HEK293 (cell line): ENCODE measurements at regions not wholly inside any gene's neighbourhood (a gene's known extent, or its start where the extent isn't known, plus 50 kb on each side); places are given as distances from the start of the nearest gene placed in this dataset.

Experiments used
- CTCF ChIA-PET: fragments of 350-600 bp; formaldehyde crosslinking; extraction: SDS; loops from one replicate; lab custom pipeline; 2021; ENCODE audit warnings: antibody characterized with exemption; lab: Yijun Ruan, JAX
- POLR2A ChIA-PET: fragments of 300-600 bp; formaldehyde crosslinking; extraction: SDS; loops from one replicate; lab custom pipeline; 2020; ENCODE audit warnings: antibody characterized with exemption, inconsistent platforms; lab: Yijun Ruan, JAX
- H3K27ac ChIP-seq: fragments of 200-500 bp; sonication (Bioruptor generic); 2 replicates; pipeline ENCODE4 v1.5.1; 2014; ENCODE audit warnings: low read depth, low read length, control low read depth, inconsistent platforms; ENCODE audit errors: extremely low read depth
- H3K36me3 ChIP-seq, 2 experiments: fragments of 200-500 bp in 1 of 2; sonication (Bioruptor generic) in 1 of 2; 1 replicate in 1 of 2; 2 replicates in 1 of 2; pipeline ENCODE4 v1.5.1; 2014 to 2017; ENCODE audit warnings: inconsistent platforms in 2 of 2, low read length in 2 of 2; ENCODE audit not compliant: control insufficient read depth in 2 of 2, insufficient read depth in 1 of 2
- H3K4me1 ChIP-seq: fragments of 200-500 bp; sonication (Bioruptor generic); 2 replicates; pipeline ENCODE4 v1.5.1; 2014; ENCODE audit warnings: mild to moderate bottlenecking, low read length, inconsistent platforms; ENCODE audit not compliant: control insufficient read depth, insufficient read depth
- H3K4me3 ChIP-seq: 2 replicates; pipeline ENCODE4 v1.5.1; 2011; ENCODE audit warnings: low read depth, mild to moderate bottlenecking, control low read depth, low read length, moderate library complexity
- H3K9me3 ChIP-seq: fragments of 200-500 bp; sonication (Bioruptor generic); 2 replicates; pipeline ENCODE4 v1.5.1; 2014; ENCODE audit warnings: low read depth, low read length, inconsistent platforms; ENCODE audit not compliant: control insufficient read depth, insufficient read depth
- FEZF1 ChIP-seq: fragments of 450-650 bp; formaldehyde crosslinking; IDR thresholded peaks from 2 replicates; pipeline ENCODE4 v1.5.1; 2016; ENCODE audit warnings: missing biosample characterization, missing genetic modification characterization
- GLIS2 ChIP-seq: fragments of 450-650 bp; formaldehyde crosslinking; IDR thresholded peaks from 2 replicates; pipeline ENCODE4 v1.5.1; 2016; ENCODE audit warnings: missing biosample characterization, missing genetic modification characterization
- MZF1 ChIP-seq: fragments of 450-650 bp; formaldehyde crosslinking; IDR thresholded peaks from 2 replicates; pipeline ENCODE4 v1.5.1; 2017; ENCODE audit warnings: missing biosample characterization, missing genetic modification characterization, borderline replicate concordance
- PRDM1 ChIP-seq: fragments of 450-650 bp; formaldehyde crosslinking; IDR thresholded peaks from 2 replicates; pipeline ENCODE4; 2016; ENCODE audit warnings: missing biosample characterization, missing genetic modification characterization
- SP2 ChIP-seq: fragments of 450-650 bp; formaldehyde crosslinking; IDR thresholded peaks from 2 replicates; pipeline ENCODE4 v1.5.1; 2016; ENCODE audit warnings: missing biosample characterization, missing genetic modification characterization
- ZFP3 ChIP-seq: fragments of 450-650 bp; formaldehyde crosslinking; IDR thresholded peaks from 2 replicates; pipeline ENCODE4 v1.5.1; 2016; ENCODE audit warnings: low read depth, missing biosample characterization, missing genetic modification characterization
- ZNF132 ChIP-seq: fragments of 450-650 bp; formaldehyde crosslinking; IDR thresholded peaks from 2 replicates; pipeline ENCODE4 v1.5.1; 2017; ENCODE audit warnings: missing biosample characterization, missing genetic modification characterization, borderline replicate concordance
- ZNF138 ChIP-seq: fragments of 450-650 bp; formaldehyde crosslinking; IDR thresholded peaks from 2 replicates; pipeline ENCODE4 v1.5.1; 2016; ENCODE audit warnings: missing biosample characterization, missing genetic modification characterization, borderline replicate concordance
- ZNF214 ChIP-seq: fragments of 450-650 bp; formaldehyde crosslinking; IDR thresholded peaks from 2 replicates; pipeline ENCODE4 v1.5.1; 2017; ENCODE audit warnings: missing biosample characterization, mild to moderate bottlenecking, missing genetic modification characterization, borderline replicate concordance
- ZNF239 ChIP-seq: fragments of 450-650 bp; formaldehyde crosslinking; IDR thresholded peaks from 2 replicates; pipeline ENCODE4 v1.5.1; 2016; ENCODE audit warnings: missing biosample characterization, missing genetic modification characterization
- ZNF341 ChIP-seq: fragments of 450-650 bp; formaldehyde crosslinking; IDR thresholded peaks from 2 replicates; pipeline ENCODE4; 2016; ENCODE audit warnings: low read depth, missing biosample characterization, missing genetic modification characterization
- ZNF366 ChIP-seq: fragments of 450-650 bp; formaldehyde crosslinking; conservative IDR thresholded peaks from 2 replicates; pipeline ENCODE4 v1.5.1; 2016; ENCODE audit warnings: missing biosample characterization, missing genetic modification characterization
- ZNF37A ChIP-seq: fragments of 450-650 bp; IDR thresholded peaks from 2 replicates; pipeline ENCODE4 v1.5.1; 2018; ENCODE audit warnings: missing biosample characterization, missing genetic modification characterization
- ZNF549 ChIP-seq: fragments of 450-650 bp; IDR thresholded peaks from 2 replicates; pipeline ENCODE4 v1.5.1; 2018; ENCODE audit warnings: missing biosample characterization, missing genetic modification characterization, mild to moderate bottlenecking, inconsistent platforms, moderate library complexity
- ZNF792 ChIP-seq: fragments of 450-650 bp; formaldehyde crosslinking; IDR thresholded peaks from 2 replicates; pipeline ENCODE4 v1.5.1; 2016; ENCODE audit warnings: missing biosample characterization, missing genetic modification characterization
- ZSCAN30 ChIP-seq: fragments of 450-650 bp; IDR thresholded peaks from 2 replicates; pipeline ENCODE4 v1.5.1; 2018; ENCODE audit warnings: missing biosample characterization, mild to moderate bottlenecking, missing genetic modification characterization, moderate library complexity
- TF ChIP-seq, protein P1 (sequence below): fragments of 450-650 bp; formaldehyde crosslinking; IDR thresholded peaks from 2 replicates; pipeline ENCODE4 v1.5.1; 2016; ENCODE audit warnings: missing biosample characterization, missing genetic modification characterization
- TF ChIP-seq, protein P2 (sequence below): fragments of 450-650 bp; formaldehyde crosslinking; IDR thresholded peaks from 2 replicates; pipeline ENCODE4 v1.5.1; 2016; ENCODE audit warnings: missing biosample characterization, missing genetic modification characterization, borderline replicate concordance
- TF ChIP-seq, protein P3 (sequence below): fragments of 450-650 bp; formaldehyde crosslinking; IDR thresholded peaks from 2 replicates; pipeline ENCODE4 v1.5.1; 2016; ENCODE audit warnings: missing biosample characterization, missing genetic modification characterization
- TF ChIP-seq, protein P4 (sequence below): fragments of 450-650 bp; formaldehyde crosslinking; IDR thresholded peaks from 2 replicates; pipeline ENCODE4 v1.5.1; 2016; ENCODE audit warnings: missing biosample characterization, missing genetic modification characterization
- TF ChIP-seq, protein P5 (sequence below): fragments of 450-650 bp; formaldehyde crosslinking; IDR thresholded peaks from 2 replicates; pipeline ENCODE4; 2016; ENCODE audit warnings: missing biosample characterization, missing genetic modification characterization

DNA sequence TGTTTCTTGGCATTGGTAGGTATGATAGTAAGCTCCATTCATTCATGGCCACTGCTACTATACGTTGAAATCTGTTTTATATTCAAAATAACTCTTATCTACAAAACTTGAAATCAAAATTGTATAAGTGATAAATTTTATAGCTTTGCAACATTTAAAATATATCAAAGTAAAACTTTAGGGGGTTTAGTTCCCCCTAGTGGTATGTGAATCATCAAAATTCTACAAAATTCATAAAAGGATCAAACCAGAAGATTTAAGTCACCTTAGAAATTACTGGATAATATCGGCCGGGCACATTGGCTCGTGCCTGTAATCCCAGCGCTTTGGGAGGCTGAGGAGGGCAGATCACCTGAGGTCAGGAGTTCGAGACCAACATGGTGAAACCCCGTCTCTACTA is 243.0 kb upstream of the CDH18 start:
- H3K4me1 ChIP-seq: no peaks in the 10 kb centered on the region
- no peak overlapping the region for H3K27ac ChIP-seq
- H3K36me3 ChIP-seq: no peaks in the 10 kb centered on the region
- CTCF ChIA-PET: no interaction called here
- H3K9me3 ChIP-seq: no peaks in the 10 kb centered on the region; the same call in 1 of the 2 replicates
- no peak overlapping the region for H3K4me3 ChIP-seq
- no peak for TF ChIP-seq ZNF792 (tag by site-specific recombination)
- no peak for TF ChIP-seq ZFP3 (tag by site-specific recombination)
- TF ChIP-seq ZNF341 (tag by site-specific recombination): no peak
- no peak for TF ChIP-seq MZF1 (tag by site-specific recombination)
- no peak for TF ChIP-seq ZNF132
- TF ChIP-seq ZSCAN30 (tag by site-specific recombination): no peak
- TF ChIP-seq, protein P1, sequence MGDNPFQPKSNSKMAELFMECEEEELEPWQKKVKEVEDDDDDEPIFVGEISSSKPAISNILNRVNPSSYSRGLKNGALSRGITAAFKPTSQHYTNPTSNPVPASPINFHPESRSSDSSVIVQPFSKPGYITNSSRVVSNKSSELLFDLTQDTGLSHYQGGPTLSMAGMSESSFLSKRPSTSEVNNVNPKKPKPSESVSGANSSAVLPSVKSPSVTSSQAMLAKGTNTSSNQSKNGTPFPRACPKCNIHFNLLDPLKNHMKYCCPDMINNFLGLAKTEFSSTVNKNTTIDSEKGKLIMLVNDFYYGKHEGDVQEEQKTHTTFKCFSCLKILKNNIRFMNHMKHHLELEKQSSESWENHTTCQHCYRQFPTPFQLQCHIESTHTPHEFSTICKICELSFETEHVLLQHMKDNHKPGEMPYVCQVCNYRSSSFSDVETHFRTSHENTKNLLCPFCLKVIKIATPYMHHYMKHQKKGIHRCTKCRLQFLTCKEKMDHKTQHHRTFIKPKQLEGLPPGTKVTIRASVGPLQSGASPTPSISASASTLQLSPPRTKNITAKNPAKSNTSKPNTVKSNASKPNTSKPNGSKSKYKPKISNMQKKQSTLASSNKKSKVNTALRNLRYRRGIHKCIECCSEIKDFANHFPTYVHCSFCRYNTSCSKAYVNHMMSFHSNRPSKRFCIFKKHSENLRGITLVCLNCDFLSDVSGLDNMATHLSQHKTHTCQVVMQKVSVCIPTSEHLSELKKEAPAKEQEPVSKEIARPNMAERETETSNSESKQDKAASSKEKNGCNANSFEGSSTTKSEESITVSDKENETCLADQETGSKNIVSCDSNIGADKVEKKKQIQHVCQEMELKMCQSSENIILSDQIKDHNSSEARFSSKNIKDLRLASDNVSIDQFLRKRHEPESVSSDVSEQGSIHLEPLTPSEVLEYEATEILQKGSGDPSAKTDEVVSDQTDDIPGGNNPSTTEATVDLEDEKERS (tag by site-specific recombination): no peak
- no peak for TF ChIP-seq ZNF366
- TF ChIP-seq ZNF138 (tag by site-specific recombination): no peak
- TF ChIP-seq, protein P2, sequence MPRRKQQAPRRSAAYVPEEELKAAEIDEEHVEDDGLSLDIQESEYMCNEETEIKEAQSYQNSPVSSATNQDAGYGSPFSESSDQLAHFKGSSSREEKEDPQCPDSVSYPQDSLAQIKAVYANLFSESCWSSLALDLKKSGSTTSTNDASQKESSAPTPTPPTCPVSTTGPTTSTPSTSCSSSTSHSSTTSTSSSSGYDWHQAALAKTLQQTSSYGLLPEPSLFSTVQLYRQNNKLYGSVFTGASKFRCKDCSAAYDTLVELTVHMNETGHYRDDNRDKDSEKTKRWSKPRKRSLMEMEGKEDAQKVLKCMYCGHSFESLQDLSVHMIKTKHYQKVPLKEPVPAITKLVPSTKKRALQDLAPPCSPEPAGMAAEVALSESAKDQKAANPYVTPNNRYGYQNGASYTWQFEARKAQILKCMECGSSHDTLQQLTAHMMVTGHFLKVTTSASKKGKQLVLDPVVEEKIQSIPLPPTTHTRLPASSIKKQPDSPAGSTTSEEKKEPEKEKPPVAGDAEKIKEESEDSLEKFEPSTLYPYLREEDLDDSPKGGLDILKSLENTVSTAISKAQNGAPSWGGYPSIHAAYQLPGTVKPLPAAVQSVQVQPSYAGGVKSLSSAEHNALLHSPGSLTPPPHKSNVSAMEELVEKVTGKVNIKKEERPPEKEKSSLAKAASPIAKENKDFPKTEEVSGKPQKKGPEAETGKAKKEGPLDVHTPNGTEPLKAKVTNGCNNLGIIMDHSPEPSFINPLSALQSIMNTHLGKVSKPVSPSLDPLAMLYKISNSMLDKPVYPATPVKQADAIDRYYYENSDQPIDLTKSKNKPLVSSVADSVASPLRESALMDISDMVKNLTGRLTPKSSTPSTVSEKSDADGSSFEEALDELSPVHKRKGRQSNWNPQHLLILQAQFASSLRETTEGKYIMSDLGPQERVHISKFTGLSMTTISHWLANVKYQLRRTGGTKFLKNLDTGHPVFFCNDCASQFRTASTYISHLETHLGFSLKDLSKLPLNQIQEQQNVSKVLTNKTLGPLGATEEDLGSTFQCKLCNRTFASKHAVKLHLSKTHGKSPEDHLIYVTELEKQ (tag by site-specific recombination): no peak
- TF ChIP-seq ZNF214: no peak
- no peak for TF ChIP-seq ZNF549 (tag by site-specific recombination)
- TF ChIP-seq, protein P3, sequence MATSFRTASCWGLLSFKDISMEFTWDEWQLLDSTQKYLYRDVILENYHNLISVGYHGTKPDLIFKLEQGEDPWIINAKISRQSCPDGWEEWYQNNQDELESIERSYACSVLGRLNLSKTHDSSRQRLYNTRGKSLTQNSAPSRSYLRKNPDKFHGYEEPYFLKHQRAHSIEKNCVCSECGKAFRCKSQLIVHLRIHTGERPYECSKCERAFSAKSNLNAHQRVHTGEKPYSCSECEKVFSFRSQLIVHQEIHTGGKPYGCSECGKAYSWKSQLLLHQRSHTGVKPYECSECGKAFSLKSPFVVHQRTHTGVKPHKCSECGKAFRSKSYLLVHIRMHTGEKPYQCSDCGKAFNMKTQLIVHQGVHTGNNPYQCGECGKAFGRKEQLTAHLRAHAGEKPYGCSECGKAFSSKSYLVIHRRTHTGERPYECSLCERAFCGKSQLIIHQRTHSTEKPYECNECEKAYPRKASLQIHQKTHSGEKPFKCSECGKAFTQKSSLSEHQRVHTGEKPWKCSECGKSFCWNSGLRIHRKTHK (tag by site-specific recombination): no peak
- TF ChIP-seq PRDM1 (tag by site-specific recombination): no peak
- TF ChIP-seq ZNF239 (tag by site-specific recombination): no peak
- no peak for TF ChIP-seq ZNF37A
- no peak for TF ChIP-seq FEZF1 (tag by site-specific recombination)
- TF ChIP-seq, all 188 proteins: peak for 0
- POLR2A ChIA-PET: no interaction called here

DNA sequence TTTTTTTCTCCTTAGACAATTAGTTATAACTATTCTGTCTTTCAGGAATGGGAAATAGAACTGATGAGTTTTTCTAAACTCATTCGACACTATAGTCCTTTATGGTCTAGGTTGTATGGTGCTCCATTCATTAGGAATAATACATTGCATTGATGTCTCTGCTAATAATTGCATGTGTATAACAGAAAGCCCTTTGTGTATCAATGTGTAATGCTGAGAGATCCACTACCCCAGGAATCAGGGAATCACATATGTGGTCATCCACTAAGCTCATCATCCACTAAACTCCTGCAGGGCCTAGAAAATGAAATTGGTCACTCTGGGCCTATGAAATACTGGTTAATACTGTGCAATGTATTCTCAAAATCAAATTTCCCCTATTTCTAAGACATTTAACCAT is 242.0 kb upstream of the CDH18 start:
- Histone ChIP-seq H3K36me3 (no peaks in the 10 kb centered on the region), H3K4me1 (no peaks in the 10 kb centered on the region), H3K9me3 (no peaks in the 10 kb centered on the region; the same call in 1 of the 2 replicates), H3K4me3 (no peak overlapping the region), H3K27ac (no peak overlapping the region)
- TF ChIP-seq SP2 (no peak), GLIS2 (tag by site-specific recombination) (no peak)
- TF ChIP-seq, protein P4, sequence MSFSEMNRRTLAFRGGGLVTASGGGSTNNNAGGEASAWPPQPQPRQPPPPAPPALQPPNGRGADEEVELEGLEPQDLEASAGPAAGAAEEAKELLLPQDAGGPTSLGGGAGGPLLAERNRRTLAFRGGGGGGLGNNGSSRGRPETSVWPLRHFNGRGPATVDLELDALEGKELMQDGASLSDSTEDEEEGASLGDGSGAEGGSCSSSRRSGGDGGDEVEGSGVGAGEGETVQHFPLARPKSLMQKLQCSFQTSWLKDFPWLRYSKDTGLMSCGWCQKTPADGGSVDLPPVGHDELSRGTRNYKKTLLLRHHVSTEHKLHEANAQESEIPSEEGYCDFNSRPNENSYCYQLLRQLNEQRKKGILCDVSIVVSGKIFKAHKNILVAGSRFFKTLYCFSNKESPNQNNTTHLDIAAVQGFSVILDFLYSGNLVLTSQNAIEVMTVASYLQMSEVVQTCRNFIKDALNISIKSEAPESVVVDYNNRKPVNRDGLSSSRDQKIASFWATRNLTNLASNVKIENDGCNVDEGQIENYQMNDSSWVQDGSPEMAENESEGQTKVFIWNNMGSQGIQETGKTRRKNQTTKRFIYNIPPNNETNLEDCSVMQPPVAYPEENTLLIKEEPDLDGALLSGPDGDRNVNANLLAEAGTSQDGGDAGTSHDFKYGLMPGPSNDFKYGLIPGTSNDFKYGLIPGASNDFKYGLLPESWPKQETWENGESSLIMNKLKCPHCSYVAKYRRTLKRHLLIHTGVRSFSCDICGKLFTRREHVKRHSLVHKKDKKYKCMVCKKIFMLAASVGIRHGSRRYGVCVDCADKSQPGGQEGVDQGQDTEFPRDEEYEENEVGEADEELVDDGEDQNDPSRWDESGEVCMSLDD: no peak
- TF ChIP-seq, protein P5, sequence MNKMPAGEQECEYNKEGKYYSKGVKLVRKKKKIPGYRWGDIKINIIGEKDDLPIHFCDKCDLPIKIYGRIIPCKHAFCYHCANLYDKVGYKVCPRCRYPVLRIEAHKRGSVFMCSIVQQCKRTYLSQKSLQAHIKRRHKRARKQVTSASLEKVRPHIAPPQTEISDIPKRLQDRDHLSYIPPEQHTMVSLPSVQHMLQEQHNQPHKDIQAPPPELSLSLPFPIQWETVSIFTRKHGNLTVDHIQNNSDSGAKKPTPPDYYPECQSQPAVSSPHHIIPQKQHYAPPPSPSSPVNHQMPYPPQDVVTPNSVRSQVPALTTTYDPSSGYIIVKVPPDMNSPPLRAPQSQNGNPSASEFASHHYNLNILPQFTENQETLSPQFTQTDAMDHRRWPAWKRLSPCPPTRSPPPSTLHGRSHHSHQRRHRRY: no peak
- POLR2A ChIA-PET: no interaction called here
- CTCF ChIA-PET: no interaction called here
